GM21786 (cell line): ENCODE measurements at regions not wholly inside any gene's neighbourhood (a gene's known extent, or its start where the extent isn't known, plus 50 kb on each side); places are given as distances from the start of the nearest gene placed in this dataset.

Experiments used
- ATAC-seq: cut with Tn5 transposase; IDR thresholded peaks from one replicate; pipeline ENCODE4 v1.9.1; 2021; ENCODE audit not compliant: unreplicated experiment

DNA sequence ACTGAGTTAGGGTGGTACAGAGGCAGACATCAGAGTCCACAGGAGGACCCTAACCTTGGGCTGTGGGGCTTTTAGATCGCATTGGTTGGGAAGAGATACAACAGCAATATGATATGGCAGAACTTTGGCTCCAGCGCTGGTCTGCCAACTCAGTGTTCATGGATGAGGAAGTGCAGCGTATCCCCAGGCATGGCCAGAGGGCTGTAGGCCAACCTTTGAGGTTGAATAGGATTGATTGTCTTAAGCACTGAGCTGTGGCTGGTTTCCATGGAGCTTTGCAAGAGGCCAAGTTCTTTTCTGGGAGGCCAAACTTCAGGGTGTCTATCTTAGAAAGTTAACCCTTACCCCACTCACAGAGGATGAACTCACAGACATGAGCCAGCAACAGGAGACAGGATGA is 144.1 kb upstream of the TMTC4 start:
- no peak for ATAC-seq

- no peak for ATAC-seq
These were observed 143.3 kb upstream of the TMTC4 start for GRCh38 chr13:100817928-100818327.

DNA sequence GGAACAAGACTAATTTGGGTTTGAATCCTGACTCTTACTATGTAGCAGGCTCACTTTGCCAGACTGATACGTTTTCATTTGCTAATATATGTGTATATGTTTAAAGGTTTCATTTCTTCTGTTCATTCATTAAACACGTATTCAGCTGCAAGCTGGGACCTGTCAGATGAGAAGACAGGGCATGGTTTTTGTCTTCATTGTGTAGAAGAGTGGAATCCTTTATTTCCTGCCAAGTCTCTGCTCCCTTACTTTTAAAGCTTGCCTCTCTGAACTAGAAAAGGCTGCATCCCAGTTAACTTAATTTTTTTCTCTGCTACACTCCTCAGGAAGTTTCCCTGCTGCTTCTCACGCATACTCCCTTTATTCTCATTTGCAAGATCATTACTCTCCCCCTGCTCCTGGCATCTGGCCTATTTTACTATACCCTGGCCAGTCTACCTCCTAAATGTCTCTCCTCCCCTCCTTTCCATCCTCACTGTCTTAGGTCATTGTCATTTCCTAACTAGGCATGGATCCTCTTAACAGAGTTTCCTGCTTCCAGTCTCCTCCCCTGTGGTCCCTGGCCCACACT is 141.0 kb upstream of the TMTC4 start:
- ATAC-seq, result no peak

GRCh38 chr13:100812982-100813584 is 138.5 kb upstream of the TMTC4 start:
- ATAC-seq, result no peak

DNA sequence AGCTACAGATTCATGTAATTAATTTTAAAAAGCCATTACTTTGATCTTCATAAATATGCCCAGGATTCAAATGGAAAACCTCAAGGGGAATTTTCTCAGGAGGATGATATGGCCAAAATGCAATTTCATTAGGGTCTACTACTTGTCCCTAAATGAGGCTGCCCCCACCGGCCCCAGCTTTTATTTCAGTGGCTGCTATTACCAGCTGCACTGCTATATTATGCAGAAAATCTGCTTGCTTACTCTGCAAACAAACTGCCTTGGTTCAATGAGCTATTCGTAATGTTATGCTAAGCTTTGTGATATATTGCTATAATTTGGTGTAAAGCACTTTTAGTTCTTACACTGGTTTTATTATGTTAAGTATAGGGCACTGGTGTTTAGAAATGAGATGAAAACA is 137.3 kb upstream of the TMTC4 start:
- no peak for ATAC-seq

DNA sequence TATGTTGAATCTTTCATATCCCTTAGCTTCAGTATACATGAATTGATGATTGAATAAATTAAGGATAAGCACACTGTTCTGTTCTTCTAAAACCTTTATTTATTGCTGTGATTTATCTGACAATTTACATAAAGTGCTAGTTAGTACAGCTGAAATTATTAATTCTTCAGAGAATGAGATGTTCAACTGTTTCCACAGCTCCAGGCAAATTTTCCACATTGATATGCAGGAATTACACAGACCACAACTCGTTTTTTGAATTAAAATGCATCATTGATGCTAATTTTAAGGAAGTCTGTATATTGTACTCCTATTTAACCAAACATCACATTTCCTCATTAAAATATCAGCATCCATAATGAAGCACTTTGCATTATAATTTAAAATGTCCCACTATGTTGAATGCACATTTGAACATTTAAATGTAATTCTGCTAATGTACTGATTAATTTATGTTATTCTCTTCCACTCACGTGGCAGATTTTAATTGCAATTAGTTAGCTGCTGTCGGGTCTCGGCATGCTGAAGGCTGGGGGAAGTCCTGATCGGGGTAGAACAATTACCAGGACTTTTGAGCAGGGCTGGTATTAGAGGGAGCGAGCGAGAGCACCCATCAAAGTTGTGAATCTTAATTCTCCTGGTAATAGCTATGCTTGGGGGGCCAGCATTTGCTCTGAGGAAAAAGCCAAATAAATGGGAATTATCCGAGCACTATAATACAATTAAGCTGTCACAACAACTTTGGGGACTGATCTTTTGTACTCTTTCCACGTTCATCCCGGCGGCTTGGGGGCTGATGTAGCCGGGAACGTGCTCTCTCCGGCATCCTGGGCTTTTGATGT is 136.7 kb upstream of the TMTC4 start:
- ATAC-seq, result no peak

DNA sequence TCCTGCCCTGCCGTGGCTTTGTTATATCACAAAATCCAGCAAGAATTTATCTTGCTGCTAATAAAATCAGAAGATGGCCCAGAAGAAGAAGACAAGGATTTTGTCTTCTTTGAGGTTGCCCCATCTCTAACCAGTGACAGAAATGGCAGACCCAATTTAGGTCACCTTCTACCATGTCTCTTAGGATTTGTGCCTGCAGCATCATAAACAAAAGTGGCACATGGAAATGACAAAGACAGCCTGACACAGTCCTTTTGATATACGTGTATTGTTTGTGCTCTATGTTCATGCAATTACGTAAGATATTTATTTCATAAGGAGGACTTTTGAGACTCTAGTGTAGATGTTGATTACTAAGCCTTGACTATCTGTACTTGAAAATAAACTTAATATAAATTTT is 135.9 kb upstream of the TMTC4 start:
- ATAC-seq, result no peak

- ATAC-seq, result no peak
These were observed 135.3 kb upstream of the TMTC4 start for GRCh38 chr13:100809856-100810255.

- no peak for ATAC-seq
These were observed 134.5 kb upstream of the TMTC4 start for GRCh38 chr13:100809129-100809390.

- ATAC-seq, result no peak
These were observed 133.9 kb upstream of the TMTC4 start for GRCh38 chr13:100808330-100809128.

- no peak for ATAC-seq
These were observed 128.5 kb upstream of the TMTC4 start for GRCh38 chr13:100803091-100803490.

- no peak for ATAC-seq
These were observed 125.8 kb upstream of the TMTC4 start for GRCh38 chr13:100800283-100800875.

GRCh38 chr13:100798739-100799361 is 124.3 kb upstream of the TMTC4 start:
- ATAC-seq, result no peak

DNA sequence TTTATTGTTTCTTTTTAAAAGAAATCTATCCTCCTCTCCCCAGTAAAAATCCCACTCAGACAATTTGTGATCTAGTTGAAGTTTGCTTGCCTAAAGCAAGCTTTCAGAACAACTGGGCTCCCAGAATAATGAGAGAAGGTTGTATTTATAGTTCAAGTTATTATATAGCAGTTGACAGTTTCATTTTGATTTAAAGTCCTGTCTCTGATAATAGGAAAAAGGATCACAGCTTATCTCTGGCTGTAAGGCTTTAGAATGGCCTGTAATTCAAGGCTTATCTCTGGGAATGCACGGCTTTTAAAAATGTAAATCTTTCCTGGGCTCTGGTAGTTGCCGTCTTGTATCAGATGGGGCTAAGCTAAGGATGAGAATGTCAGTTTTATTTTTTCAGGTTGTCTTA is 123.3 kb upstream of the TMTC4 start:
- no peak for ATAC-seq

GRCh38 chr13:100796463-100796862 is 121.9 kb upstream of the TMTC4 start:
- ATAC-seq, result no peak

DNA sequence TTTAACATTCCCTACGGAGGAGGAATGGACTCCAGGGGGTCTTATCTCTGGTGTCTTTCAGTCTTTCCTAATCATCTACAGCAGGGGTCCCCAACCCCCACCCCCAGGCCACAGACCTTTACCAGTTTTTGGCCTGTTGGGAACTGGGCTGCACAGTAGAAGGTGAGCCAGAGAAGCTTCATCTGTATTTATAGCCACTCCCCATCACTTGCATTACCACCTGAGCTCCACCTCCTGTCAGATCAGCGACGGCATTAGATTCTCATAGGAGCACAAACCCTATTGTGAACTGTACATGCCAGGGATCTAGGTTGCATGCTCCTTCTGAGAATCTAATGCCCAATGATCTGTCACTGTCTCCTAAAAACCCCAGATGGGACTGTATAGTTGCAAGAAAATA is 120.0 kb upstream of the TMTC4 start:
- ATAC-seq, result no peak

GRCh38 chr13:100790405-100790804 is 115.8 kb upstream of the TMTC4 start:
- no peak for ATAC-seq

DNA sequence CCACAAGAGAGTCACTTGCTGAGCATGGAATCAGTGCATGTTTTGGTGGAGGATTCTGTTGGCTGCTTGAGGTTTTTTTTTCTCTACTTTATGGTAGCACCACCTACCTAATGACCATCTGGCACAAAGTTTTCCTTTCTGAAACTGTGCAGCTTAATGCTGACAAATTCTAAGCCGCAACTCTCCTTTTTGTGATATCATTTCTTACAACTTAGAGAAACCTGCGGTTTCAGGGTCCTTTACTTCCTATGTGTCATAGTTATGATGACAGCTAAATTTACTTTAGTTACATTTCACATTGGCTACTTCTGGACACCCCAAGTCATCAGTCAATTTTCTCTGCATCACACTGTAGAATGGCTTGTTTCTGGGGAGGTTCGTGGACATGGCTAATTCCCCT is 115.4 kb upstream of the TMTC4 start:
- ATAC-seq, result peak; percentile 82

- no peak for ATAC-seq
These were observed 114.9 kb upstream of the TMTC4 start for GRCh38 chr13:100789481-100789880.

GRCh38 chr13:100789025-100789424 is 114.4 kb upstream of the TMTC4 start:
- no peak for ATAC-seq

DNA sequence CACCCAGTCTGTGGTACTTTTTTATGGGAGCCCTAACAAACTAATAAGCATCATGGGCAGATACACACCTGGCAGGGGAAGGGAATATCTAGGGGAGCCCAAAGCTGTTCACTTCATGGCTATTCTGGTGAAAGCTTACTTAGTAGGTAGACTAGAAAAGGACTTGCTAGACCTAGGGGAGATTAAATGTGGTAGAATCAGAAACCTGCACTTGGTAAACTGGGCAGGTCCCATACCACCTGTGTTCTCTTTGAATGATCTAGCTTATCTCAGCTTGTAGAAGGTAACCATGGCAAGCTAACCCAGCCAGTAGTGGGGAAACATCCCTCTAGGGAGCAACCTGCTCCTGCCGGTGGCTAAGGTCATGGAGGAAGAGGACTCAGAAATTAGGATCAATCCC is 113.9 kb upstream of the TMTC4 start:
- ATAC-seq, result no peak
